Heart left ventricle (tissue), 16 donors: ENCODE measurements at regions not wholly inside any gene's neighbourhood (a gene's known extent, or its start where the extent isn't known, plus 50 kb on each side); places are given as distances from the start of the nearest gene placed in this dataset.
"Not testable (repeated sequence)": the region's sequence is repeated elsewhere in the genome, so short reads cannot be mapped to it uniquely, and the experiment has no call there.

ENCODE experiments used
- ATAC-seq, 4 donors: fragments of 200-7000 bp; cut with Tn5 transposase; one replicate each; pipeline ENCODE4 v1.9.1; 2020 to 2022; ENCODE audit warnings: moderate library complexity in 4 of 4, mild to moderate bottlenecking in 3 of 4, moderate number of reproducible peaks in 1 of 4
- DNase-seq, 5 donors: peaks; one replicate each; pipeline ENCODE4 v3.0.0-alpha.2; 2020
- H3K27ac ChIP-seq, 12 donors: fragments of 200-600 bp; sonication (generic) in 4 of 12; one replicate each; pipeline versions ENCODE4 v1.5.0 to v1.8.0; 2016 to 2022; ENCODE audit warnings: mild to moderate bottlenecking in 2 of 12
- H3K27me3 ChIP-seq, 9 donors: fragments of 200-600 bp; sonication (generic) in 2 of 9; one replicate each; pipeline versions ENCODE4 v1.5.1 to v1.8.0; 2016 to 2022; ENCODE audit warnings: mild to moderate bottlenecking in 3 of 9
- H3K36me3 ChIP-seq, 9 donors: fragments of 200-600 bp; sonication (generic) in 2 of 9; one replicate each; pipeline versions ENCODE4 v1.5.0 to v1.8.0; 2018 to 2022; ENCODE audit warnings: mild to moderate bottlenecking in 2 of 9
- H3K4me1 ChIP-seq, 12 donors: fragments of 200-600 bp; sonication (generic) in 4 of 12; one replicate each; pipeline versions ENCODE4 v1.5.0 to v1.8.0; 2016 to 2022; ENCODE audit warnings: mild to moderate bottlenecking in 3 of 12
- H3K4me3 ChIP-seq, 12 donors: fragments of 200-600 bp; sonication (generic) in 4 of 12; one replicate each; pipeline versions ENCODE4 v1.5.0 to v1.8.0; 2017 to 2022; ENCODE audit warnings: mild to moderate bottlenecking in 9 of 12, moderate library complexity in 4 of 12
- H3K9me3 ChIP-seq, 12 donors: fragments of 200-600 bp; sonication (generic) in 4 of 12; one replicate each; pipeline versions ENCODE4 v1.5.0 to v1.8.0; 2016 to 2022; ENCODE audit warnings: mild to moderate bottlenecking in 1 of 12
- POLR2A ChIP-seq, 2 donors: fragments of 450-650 bp; IDR thresholded peaks; one replicate each; pipeline ENCODE4 v1.6.1; 2017; ENCODE audit warnings: antibody characterized with exemption in 2 of 2, mild to moderate bottlenecking in 2 of 2, moderate library complexity in 2 of 2
- WGBS, 4 donors: extraction: QIAGEN DNeasy Blood & Tissue Kit in 2 of 4; methylation state at CpG; one replicate each; pipeline versions ENCODE4 v1.1.5 to v1.1.7; 2013 to 2018; 5-methylcytosine and 5-hydroxymethylcytosine counted together
- intact Hi-C, 10 donors: fragments of 100-400 bp; cut with DNase I; formaldehyde crosslinking; loops; one replicate each; pipeline versions ENCODE4 v1.11.1 to v1.14.2; 2022
- TF ChIP-seq, protein P1 (sequence below), 12 donors: fragments of 200-600 bp; sonication (generic) in 4 of 12; IDR thresholded peaks; one replicate each; pipeline versions ENCODE4 v1.5.0 to v1.8.0; 2018 to 2022; ENCODE audit warnings: antibody characterized with exemption in 12 of 12, mild to moderate bottlenecking in 5 of 12
- donor health status: ischemic (EF 13 %, LVEDD 7.1; RV severe dilation, severe dysfunction).
- donor health status: healthy with polysubstance abuse.
- donor health status: DM: no; HTN: yes; CAD: no.
- donor health status: DM: no; HTN: no; CAD: no.
- donor health status: ischemic (EF 25% LVEDD 6.9; RV normal size, moderate dysfunction).
- donor health status: ischemic (EF 25% LVEDD 5.7; RV mildly dilated, moderate dysfunction).
- donor health status: healthy.
- donor health status: DM: yes; HTN: yes; CAD: no.
- donor health status: ischemic (EF 35%, LVEDD 5.7; RV mildly dilated, moderate dysfunction).
- donor health status: nonischemic (EF 11% LVEDD 7.7; RV severe dilation, severe dysfunction).
- donor health status: DM: yes; HTN: yes; CAD: no.
- donor health status: PGD.
- donor health status: ischemic (EF 29% LVEDD 5.4; RV normal size, mild dysfunction).
- donor health status: nonischemic (EF 23%, LVEDD 6.1; RV moderate dilation, normal function).

DNA sequence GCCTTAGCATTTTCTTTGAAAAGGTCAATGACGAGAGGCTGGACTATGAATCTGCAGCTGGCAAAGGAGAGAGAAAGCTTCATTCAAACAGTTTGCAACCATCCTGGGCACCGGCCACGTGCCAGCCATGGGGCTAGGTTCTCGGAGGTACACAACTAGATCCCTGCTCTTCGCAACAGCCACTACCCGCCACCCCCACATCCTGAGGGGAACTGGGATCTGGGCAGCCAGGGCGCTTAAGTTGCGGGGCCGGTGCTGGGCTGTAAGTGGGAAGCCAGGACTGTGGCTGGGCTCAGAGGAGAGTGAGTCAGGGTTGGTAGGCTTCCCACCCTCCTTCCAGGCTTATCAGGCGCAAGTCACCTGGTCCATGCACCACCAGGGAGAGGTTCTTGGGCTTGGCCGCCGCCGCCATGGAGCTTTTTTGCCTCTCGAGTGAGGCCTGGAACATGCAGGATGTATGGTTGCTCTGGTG, 95.0 kb upstream of the TERB2 start:
- Histone ChIP-seq H3K4me1 (no peaks in the 10 kb centered on the region), H3K27ac (no peak overlapping the region), H3K9me3 (peaks cover 0 to 4% (median 0%) of the 10 kb centered on the region in 12 donors), H3K36me3 (no peaks in the 10 kb centered on the region), H3K4me3 (no peak overlapping the region), H3K27me3 (no peaks in the 10 kb centered on the region)
- WGBS, 4 donors, result 93 to 95% (median 94%) methylated on average over 12 to 14 of the region's 14 CpGs
- no peak for TF ChIP-seq POLR2A (IDR thresholded peaks at IDR 0.05)
- TF ChIP-seq, protein P1, sequence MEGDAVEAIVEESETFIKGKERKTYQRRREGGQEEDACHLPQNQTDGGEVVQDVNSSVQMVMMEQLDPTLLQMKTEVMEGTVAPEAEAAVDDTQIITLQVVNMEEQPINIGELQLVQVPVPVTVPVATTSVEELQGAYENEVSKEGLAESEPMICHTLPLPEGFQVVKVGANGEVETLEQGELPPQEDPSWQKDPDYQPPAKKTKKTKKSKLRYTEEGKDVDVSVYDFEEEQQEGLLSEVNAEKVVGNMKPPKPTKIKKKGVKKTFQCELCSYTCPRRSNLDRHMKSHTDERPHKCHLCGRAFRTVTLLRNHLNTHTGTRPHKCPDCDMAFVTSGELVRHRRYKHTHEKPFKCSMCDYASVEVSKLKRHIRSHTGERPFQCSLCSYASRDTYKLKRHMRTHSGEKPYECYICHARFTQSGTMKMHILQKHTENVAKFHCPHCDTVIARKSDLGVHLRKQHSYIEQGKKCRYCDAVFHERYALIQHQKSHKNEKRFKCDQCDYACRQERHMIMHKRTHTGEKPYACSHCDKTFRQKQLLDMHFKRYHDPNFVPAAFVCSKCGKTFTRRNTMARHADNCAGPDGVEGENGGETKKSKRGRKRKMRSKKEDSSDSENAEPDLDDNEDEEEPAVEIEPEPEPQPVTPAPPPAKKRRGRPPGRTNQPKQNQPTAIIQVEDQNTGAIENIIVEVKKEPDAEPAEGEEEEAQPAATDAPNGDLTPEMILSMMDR (IDR thresholded peaks at IDR 0.05), result no peak
- intact Hi-C loops, result no loop called here
- DNase-seq (no peak), ATAC-seq (no peak)

DNA sequence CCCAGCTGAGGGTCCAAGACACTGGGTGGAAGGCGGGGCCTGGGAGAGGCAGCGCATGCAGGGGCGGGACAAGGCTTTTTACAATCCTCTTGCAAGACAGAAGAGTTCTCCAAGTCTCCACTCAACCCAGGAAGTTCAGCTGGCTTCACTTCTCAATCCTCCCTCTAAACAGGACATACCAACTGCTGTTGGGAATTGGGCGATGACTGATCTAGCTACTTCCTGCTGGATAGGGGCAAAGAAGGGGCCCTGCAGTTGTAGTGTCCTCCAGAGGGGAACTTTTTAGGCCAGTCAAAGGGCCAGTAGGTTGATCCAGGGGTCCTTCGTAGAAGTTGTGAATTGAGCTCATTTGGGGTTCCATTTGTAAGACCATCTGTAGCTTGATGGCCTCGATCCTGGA, 94.6 kb upstream of the TERB2 start:
- Histone ChIP-seq H3K27ac (no peak overlapping the region), H3K4me1 (no peaks in the 10 kb centered on the region), H3K27me3 (no peaks in the 10 kb centered on the region), H3K4me3 (no peak overlapping the region), H3K9me3 (peaks cover 0 to 4% (median 0%) of the 10 kb centered on the region in 12 donors), H3K36me3 (no peaks in the 10 kb centered on the region)
- intact Hi-C loops, result no loop called here
- TF ChIP-seq, protein P1 (IDR thresholded peaks at IDR 0.05), result no peak
- no peak for TF ChIP-seq POLR2A (IDR thresholded peaks at IDR 0.05)
- 84 to 94% (median 93%) methylated on average over 5 to 6 of the region's 6 CpGs for WGBS, 4 donors
- no peak for DNase-seq
- ATAC-seq, result no peak

DNA sequence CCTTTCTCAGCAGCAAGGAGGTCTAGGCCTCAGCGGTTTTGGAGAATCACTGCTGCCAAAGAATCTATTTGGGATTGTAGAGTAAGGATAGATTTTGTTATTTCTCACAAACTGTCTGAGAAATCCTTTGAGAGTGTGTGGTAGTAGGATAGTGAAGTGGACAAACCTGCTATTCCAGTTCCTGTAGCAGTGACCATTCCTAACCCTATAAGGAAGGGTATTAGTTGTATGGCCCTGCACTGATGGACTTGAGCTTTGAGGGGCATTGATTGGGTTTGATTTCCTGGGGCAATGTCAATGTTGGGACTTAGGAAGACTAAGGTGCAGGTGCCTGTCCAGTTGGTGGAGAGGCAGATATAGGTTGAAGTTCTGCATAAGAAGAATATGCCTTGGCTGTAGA, 93.6 kb upstream of the TERB2 start:
- H3K4me1 ChIP-seq, H3K4me3 ChIP-seq, H3K9me3 ChIP-seq, ATAC-seq, DNase-seq, H3K27me3 ChIP-seq, H3K27ac ChIP-seq, H3K36me3 ChIP-seq, intact Hi-C loops: not testable (repeated sequence)
- 75 to 91% (median 82%) methylated on average over 1 of the region's 1 CpG for WGBS, 4 donors

DNA sequence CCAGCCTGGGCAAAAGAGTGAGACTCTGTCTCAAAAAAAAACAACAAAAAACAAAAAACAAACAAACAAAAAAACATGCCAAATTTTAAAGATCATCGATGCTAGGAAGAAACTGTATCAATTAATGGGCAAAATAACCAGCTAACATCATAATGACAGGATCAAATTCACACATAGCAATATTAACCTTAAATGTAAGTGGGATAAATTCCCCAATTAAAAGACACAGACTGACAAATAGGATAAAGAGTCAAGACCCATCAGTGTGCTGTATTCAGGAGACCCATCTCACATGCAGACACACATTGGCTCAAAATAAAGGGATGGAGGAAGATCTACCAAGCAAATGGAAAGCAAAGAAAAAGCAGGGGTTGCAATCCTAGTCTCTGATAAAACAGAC, 88.4 kb upstream of the TERB2 start:
- H3K27me3 ChIP-seq, H3K4me1 ChIP-seq, intact Hi-C loops, H3K36me3 ChIP-seq, H3K27ac ChIP-seq, DNase-seq, H3K9me3 ChIP-seq, H3K4me3 ChIP-seq, ATAC-seq: not testable (repeated sequence)
- WGBS, 4 donors, result 68 to 83% (median 79%) methylated on average over 1 of the region's 1 CpG

DNA sequence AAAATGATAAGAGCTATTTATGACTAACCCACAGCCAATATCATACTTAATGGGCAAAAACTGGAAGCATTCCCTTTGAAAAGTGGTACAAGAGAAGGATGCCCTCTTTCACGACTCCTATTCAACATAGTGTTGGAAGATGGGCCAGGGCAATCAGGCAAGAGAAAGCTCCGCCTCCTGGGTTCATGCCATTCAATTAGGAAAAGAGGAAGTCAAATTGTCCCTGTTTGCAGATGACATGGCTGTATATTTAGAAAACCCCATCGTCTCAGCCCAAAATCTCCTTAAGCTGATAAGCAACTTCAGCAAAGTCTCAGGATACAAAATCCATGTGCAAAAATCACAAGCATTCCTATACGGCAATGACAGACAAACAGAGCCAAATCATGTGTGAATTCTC, 86.4 kb upstream of the TERB2 start:
- DNase-seq, H3K4me1 ChIP-seq, H3K36me3 ChIP-seq, H3K27ac ChIP-seq, H3K4me3 ChIP-seq, ATAC-seq, H3K27me3 ChIP-seq, intact Hi-C loops: not testable (repeated sequence)
- WGBS, 4 donors, result 71 to 80% (median 75%) methylated on average over 4 of the region's 4 CpGs
- H3K9me3 ChIP-seq, result peaks cover 0 to 19% (median 3%) of the 10 kb centered on the region in 12 donors

DNA sequence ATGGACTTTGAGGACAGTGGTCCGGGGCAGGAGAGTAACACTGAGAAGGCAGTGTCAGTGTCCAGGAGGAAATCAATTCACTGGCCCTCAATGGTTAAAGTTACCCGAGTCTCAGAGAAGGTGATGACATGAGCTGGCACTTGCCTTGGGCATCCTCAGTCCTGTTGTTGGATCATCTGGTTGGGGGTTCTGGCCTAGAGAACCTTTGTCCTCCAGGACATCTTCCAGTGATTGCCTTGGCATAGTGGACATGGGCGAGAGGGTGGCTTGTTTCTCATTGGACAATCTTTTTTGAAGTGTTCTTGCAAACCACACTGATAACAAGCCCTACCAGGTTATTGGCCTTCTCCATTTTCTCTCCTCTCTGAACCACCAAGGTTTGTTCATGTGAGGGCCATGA, 83.4 kb upstream of the TERB2 start:
- Histone ChIP-seq H3K4me1 (no peaks in the 10 kb centered on the region), H3K27ac (no peak overlapping the region), H3K36me3 (no peaks in the 10 kb centered on the region), H3K27me3 (no peaks in the 10 kb centered on the region), H3K4me3 (no peak overlapping the region), H3K9me3 (peaks cover 0 to 42% (median 19%) of the 10 kb centered on the region in 12 donors)
- WGBS, 4 donors, result 71 to 86% (median 79%) methylated on average over 3 of the region's 3 CpGs
- TF ChIP-seq POLR2A (IDR thresholded peaks at IDR 0.05), result no peak
- TF ChIP-seq, protein P1 (IDR thresholded peaks at IDR 0.05), result no peak
- no peak for ATAC-seq
- intact Hi-C loops, result no loop called here
- no peak for DNase-seq
